ENCODE measurements at regions not wholly inside any gene's neighbourhood (a gene's known extent, or its start where the extent isn't known, plus 50 kb on each side); places are given as distances from the start of the nearest gene placed in this dataset.

DNA sequence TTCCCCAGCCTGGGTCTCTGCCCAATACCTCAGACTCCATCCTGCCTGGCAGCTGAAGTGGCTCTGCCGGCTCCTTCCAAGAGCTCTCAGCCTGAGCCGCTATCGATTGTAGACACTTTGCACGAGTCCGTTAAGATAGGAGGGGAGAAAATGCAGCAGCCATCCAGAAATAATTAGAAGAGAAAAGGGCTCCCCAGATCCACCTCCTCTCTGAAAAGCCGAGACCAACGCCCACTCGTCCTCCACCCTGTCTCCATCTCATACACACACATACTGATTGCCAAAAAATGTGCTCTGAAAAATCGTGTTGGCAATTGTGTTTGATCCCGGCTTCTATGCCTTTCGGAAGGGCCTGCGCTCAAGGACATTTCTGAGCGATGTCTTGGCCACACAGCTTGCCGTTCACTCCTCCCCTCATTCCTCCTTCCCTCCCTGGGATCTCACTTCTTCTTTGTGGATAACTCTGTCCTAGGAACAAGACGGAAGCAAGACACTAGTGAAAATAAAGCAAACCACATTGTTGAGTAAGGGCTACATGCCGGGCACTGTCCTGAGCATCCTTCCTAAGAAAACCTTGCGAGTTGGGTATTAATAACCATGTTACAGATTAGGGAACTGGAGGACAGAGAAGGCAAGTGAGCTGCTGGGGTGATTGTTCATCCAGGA lies 372.8 kb upstream of the MYT1L start:
- no peak for DNase-seq (ENCODE audit: low read depth in 2 of 2)
- TF ChIP-seq, protein P1, sequence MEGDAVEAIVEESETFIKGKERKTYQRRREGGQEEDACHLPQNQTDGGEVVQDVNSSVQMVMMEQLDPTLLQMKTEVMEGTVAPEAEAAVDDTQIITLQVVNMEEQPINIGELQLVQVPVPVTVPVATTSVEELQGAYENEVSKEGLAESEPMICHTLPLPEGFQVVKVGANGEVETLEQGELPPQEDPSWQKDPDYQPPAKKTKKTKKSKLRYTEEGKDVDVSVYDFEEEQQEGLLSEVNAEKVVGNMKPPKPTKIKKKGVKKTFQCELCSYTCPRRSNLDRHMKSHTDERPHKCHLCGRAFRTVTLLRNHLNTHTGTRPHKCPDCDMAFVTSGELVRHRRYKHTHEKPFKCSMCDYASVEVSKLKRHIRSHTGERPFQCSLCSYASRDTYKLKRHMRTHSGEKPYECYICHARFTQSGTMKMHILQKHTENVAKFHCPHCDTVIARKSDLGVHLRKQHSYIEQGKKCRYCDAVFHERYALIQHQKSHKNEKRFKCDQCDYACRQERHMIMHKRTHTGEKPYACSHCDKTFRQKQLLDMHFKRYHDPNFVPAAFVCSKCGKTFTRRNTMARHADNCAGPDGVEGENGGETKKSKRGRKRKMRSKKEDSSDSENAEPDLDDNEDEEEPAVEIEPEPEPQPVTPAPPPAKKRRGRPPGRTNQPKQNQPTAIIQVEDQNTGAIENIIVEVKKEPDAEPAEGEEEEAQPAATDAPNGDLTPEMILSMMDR (IDR thresholded peaks at IDR 0.05; ENCODE audit: low read depth, low read length): no peak
- H3K4me3 ChIP-seq (replicated peaks in 1 of 2; ENCODE audit: low read depth in 2 of 2, low read length in 2 of 2): no peak overlapping the region

DNA sequence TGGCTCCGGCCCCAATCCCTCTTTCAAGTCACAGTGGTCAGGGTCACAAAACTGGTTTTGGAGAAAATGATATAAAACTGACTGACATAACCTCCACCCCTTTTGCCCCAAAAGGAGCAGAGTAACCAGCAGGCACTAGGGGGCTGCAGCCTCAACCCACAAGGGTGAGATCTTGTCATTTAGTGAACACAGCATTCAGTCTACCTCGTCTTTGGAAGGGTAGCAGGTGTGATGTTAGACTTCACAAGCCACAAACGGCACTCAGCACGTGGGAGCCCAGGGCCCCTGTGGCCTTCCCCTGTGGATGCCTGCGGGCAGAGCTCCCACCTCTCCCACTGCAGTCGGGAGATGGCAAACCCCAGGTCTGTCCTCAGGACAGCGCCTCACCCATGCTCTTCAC lies 372.1 kb upstream of the MYT1L start:
- DNase-seq (ENCODE audit: low read depth in 2 of 2): no peak
- no peak overlapping the region for H3K4me3 ChIP-seq (replicated peaks in 1 of 2; ENCODE audit: low read depth in 2 of 2, low read length in 2 of 2)
- TF ChIP-seq, protein P1 (IDR thresholded peaks at IDR 0.05; ENCODE audit: low read depth, low read length): no peak

DNA sequence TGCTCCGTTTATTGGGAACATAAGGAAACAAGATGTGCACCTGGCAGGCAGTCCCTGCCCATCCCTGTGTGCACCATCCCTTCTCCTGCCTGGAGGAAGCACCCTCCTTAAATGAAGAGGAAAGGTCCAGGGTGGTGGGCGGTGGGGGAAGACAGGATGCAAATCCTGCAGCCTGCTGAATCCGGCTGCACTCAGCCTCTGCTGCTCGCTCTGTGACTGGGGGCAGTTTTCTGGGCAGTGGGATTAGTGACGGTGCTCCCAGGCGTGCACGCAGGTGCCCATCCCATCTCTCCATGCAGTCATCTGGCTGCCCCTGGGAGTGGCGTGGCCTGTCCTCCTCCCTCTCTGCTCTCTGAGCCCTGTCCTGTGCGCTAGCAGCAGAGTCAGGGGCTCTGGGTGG lies 371.3 kb upstream of the MYT1L start:
- no peak overlapping the region for H3K4me3 ChIP-seq (replicated peaks in 1 of 2; ENCODE audit: low read depth in 2 of 2, low read length in 2 of 2)
- DNase-seq (ENCODE audit: low read depth in 2 of 2): no peak
- TF ChIP-seq, protein P1 (IDR thresholded peaks at IDR 0.05; ENCODE audit: low read depth, low read length): no peak

DNA sequence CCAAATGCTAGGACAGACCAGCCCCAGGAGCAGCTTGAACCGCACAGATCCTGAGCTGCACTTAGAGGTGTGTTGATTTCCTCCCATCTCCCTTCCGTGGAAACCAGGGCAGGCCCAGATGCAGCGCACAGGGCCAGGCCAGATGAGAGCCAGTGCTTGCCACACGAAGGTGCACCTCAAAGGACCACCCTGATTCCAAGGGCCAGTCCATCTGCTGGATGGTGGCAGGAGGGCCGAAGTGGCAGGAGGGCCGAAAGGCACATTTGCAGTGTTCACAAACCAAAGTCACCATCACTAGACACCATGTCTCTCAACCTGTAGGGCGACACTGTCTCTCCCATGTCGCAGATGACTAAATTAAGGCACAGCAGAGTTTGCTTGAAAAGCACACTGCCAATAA lies 370.7 kb upstream of the MYT1L start:
- no peak for DNase-seq (ENCODE audit: low read depth in 2 of 2)
- TF ChIP-seq, protein P1 (IDR thresholded peaks at IDR 0.05; ENCODE audit: low read depth, low read length): no peak
- H3K4me3 ChIP-seq (replicated peaks in 1 of 2; ENCODE audit: low read depth in 2 of 2, low read length in 2 of 2): no peak overlapping the region

DNA sequence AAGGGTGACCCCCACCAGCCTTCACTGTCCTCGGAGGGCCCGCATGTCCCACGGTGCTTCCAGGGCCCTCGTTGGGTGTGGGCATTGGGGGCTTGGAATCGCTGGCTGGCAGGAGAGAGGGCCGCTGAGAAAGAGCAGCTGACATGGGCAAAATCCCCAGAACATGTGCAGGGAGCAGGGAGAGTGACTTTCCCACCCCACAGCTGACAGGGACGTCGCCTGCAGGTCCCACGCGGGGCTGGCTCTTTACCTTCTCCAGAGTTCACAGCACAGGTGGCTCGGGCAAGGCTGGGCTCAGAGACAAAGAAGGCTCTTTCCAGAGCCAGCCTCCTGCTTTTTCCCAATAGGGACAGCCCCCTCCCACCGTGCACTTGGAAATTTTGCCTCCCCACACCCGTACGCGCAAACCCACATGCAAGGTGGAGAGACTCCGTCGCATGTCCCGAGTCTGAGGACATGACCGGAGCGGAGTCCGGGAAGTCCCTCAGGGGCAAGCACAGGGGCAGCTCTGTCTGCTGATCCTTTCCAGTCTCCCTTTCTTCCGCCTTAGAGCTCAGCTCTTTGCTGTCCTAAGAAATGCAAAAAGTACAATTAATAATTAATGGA lies 370.2 kb upstream of the MYT1L start:
- no peak for DNase-seq (ENCODE audit: low read depth in 2 of 2)
- TF ChIP-seq, protein P1 (IDR thresholded peaks at IDR 0.05; ENCODE audit: low read depth, low read length): no peak
- H3K4me3 ChIP-seq (replicated peaks in 1 of 2; ENCODE audit: low read depth in 2 of 2, low read length in 2 of 2): no peak overlapping the region

DNA sequence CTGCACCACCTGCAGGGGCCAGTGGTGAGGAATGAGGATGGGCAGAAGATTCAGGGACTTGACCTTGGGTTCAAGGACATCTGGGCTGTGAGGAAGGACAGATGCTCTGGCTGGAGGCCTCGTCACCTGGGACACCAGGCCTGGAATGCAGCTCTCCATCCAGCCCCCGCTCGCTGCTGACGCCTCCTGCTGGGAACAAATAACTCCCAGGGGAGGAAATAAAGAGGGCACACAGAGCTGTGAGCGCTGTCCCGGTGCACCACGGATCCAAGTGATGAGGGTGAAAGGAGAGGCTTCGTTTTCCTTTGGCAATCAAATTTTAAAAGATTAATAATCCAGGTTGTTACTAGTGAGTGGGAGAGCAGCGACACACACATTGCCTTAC lies 368.0 kb upstream of the MYT1L start:
- no peak for DNase-seq (ENCODE audit: low read depth in 2 of 2)
- no peak overlapping the region for H3K4me3 ChIP-seq (replicated peaks in 1 of 2; ENCODE audit: low read depth in 2 of 2, low read length in 2 of 2)
- TF ChIP-seq, protein P1 (IDR thresholded peaks at IDR 0.05; ENCODE audit: low read depth, low read length): no peak
